ENCODE measurements at regions not wholly inside any gene's neighbourhood (a gene's known extent, or its start where the extent isn't known, plus 50 kb on each side); places are given as distances from the start of the nearest gene placed in this dataset.

GRCh38 chr5:152644029-152644728, 239.1 kb upstream of the NMUR2 start:
- TF ChIP-seq POLR2A (IDR thresholded peaks at IDR 0.05; ENCODE audit: low read depth) (no peak), CTCF (IDR thresholded peaks at IDR 0.05) (no peak), POLR2AphosphoS5 (IDR thresholded peaks at IDR 0.05) (no peak), EP300 (IDR thresholded peaks at IDR 0.05) (no peak)
